ENCODE measurements at regions not wholly inside any gene's neighbourhood (a gene's known extent, or its start where the extent isn't known, plus 50 kb on each side); places are given as distances from the start of the nearest gene placed in this dataset.

DNA sequence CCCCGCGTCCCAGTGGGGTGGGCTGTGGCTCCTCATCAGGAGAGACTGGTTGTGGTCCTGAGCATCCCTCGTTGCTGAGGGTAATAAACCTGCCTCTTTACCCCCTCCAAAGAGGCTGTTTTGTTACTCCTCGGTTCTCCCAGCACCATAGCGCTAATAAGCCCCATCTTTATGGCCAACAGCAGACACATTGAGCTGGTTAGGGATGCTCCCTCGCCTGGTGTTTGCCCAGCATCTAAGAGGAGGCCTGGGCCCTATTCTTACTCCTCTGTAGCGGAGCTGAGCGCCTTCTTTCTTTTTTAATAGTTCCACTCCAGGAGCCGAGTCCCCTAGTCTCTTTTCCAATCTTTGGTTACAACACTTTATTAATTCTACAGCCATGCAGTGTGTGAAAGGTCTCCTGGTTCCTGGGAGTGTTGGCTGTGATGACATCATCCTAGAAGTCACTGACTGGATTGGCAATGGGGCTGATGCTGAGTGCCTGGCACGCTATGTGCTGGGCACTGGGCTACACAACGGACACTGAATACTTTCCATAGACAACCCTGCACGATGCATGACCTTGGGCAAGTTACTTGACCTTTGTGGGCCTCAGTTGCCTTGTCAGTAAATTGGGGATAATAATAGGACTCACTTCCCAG is 50.6 kb upstream of the CCDC167 start:
- TF ChIP-seq, protein P1, sequence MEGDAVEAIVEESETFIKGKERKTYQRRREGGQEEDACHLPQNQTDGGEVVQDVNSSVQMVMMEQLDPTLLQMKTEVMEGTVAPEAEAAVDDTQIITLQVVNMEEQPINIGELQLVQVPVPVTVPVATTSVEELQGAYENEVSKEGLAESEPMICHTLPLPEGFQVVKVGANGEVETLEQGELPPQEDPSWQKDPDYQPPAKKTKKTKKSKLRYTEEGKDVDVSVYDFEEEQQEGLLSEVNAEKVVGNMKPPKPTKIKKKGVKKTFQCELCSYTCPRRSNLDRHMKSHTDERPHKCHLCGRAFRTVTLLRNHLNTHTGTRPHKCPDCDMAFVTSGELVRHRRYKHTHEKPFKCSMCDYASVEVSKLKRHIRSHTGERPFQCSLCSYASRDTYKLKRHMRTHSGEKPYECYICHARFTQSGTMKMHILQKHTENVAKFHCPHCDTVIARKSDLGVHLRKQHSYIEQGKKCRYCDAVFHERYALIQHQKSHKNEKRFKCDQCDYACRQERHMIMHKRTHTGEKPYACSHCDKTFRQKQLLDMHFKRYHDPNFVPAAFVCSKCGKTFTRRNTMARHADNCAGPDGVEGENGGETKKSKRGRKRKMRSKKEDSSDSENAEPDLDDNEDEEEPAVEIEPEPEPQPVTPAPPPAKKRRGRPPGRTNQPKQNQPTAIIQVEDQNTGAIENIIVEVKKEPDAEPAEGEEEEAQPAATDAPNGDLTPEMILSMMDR (IDR thresholded peaks at IDR 0.05) = no peak
- no peak for DNase-seq (ENCODE audit: low spot score)
- Histone ChIP-seq H3K36me3 (no peaks in the 10 kb centered on the region), H3K27ac (no peak overlapping the region), H3K4me1 (peaks cover 0 to 12% of the 10 kb centered on the region in 2 donors), H3K27me3 (no peaks in the 10 kb centered on the region), H3K4me3 (no peak overlapping the region), H3K9me3 (no peaks in the 10 kb centered on the region)

DNA sequence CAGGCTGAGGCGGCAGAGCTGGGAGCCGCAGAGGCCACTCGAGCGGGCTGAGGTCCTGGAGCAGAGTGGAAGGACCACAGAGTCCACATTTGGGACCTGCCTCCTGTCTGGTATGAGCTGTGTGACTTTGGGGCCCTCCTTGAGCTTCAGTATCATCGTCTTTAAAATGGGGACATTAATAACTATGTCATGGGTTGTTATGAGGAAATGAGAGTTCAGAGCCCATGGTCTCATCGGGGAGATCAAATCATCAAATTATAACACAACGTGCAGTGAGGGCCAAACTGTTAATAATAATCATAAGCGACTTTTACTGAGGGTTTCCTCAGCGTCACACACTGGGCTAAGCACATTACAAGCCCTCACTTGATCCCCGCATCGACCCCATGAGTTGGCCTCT is 49.9 kb upstream of the CCDC167 start:
- no peak for DNase-seq (ENCODE audit: low spot score)
- Histone ChIP-seq H3K4me1 (peaks cover 0 to 12% of the 10 kb centered on the region in 2 donors), H3K36me3 (no peaks in the 10 kb centered on the region), H3K9me3 (no peaks in the 10 kb centered on the region), H3K27me3 (no peaks in the 10 kb centered on the region), H3K4me3 (no peak overlapping the region), H3K27ac (no peak overlapping the region)
- TF ChIP-seq, protein P1 (IDR thresholded peaks at IDR 0.05) = no peak

Small RNA genes lying in the stretch of these regions (microRNA-seq; reads per million reads assigned to microRNA genes)
- gene MIR4462 (ENCODE audit: borderline number of aligned reads in 2 of 2, borderline replicate concordance in 1 of 2) = 0 reads per million in 2 donors
